ENCODE measurements at regions not wholly inside any gene's neighbourhood (a gene's known extent, or its start where the extent isn't known, plus 50 kb on each side); places are given as distances from the start of the nearest gene placed in this dataset.
"Not testable (repeated sequence)": the region's sequence is repeated elsewhere in the genome, so short reads cannot be mapped to it uniquely, and the experiment has no call there.

DNA sequence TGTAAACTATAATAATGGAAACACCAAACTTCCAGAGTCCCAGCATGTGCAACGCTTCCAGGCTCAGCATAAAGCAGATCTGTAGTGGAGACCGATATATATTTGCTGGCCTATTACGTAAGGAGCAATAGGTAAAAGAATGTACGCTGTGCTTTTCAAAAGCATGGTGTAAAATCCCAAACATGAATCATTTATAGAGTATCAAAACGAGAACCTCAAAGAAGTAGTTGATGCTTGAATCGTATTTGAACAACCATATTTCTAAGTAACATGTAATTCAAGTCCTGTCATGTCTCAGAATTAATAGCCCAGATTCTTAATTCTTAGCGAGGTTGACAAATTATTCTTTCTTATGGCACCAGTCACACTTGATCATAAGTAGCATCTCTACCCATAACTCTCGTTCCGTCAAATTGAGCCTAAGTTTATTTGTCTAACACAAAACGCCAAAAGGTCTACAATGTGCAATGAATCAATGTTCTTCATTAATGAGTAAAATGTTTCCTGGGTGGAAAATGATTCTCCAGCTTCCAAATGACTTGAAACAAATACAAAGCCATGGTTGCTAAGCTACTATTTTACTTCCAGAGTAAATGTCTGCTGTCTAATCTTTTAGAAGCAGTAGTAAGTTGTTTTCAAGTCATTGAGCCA, 811.5 kb upstream of the FRG1 start:
- Histone ChIP-seq H3K4me3 (no peak overlapping the region), H3K9me3 (no peaks in the 10 kb centered on the region), H3K27ac (no peak overlapping the region), H3K4me1 (no peaks in the 10 kb centered on the region), H3K27me3 (no peaks in the 10 kb centered on the region), H3K36me3 (no peaks in the 10 kb centered on the region)
- TF ChIP-seq POLR2A (IDR thresholded peaks at IDR 0.05) = no peak
- TF ChIP-seq, protein P1, sequence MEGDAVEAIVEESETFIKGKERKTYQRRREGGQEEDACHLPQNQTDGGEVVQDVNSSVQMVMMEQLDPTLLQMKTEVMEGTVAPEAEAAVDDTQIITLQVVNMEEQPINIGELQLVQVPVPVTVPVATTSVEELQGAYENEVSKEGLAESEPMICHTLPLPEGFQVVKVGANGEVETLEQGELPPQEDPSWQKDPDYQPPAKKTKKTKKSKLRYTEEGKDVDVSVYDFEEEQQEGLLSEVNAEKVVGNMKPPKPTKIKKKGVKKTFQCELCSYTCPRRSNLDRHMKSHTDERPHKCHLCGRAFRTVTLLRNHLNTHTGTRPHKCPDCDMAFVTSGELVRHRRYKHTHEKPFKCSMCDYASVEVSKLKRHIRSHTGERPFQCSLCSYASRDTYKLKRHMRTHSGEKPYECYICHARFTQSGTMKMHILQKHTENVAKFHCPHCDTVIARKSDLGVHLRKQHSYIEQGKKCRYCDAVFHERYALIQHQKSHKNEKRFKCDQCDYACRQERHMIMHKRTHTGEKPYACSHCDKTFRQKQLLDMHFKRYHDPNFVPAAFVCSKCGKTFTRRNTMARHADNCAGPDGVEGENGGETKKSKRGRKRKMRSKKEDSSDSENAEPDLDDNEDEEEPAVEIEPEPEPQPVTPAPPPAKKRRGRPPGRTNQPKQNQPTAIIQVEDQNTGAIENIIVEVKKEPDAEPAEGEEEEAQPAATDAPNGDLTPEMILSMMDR (IDR thresholded peaks at IDR 0.05) = no peak
- no peak for DNase-seq
- intact Hi-C loops (cut with DNase I; ENCODE audit: low total_unique reads) = no loop called here

DNA sequence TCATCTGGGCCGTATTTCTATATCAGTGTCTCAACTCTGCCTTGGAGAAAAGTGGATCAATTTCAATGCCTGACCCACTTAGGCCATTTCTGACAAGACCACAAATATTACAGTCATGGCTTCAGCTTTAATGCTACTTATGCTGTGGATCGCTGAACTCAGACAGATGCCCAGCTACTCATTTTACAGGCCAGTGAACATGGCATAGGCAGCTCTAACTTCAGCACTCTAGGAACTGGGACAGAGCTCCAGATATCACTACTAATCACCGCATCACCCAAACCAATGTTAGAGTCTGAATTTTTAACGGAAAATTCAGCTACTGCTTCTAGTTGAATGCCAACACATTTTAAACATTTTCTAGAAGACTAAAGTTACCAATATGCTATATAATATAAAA, 809.6 kb upstream of the FRG1 start:
- no peaks in the 10 kb centered on the region for H3K27me3 ChIP-seq
- H3K36me3 ChIP-seq = no peaks in the 10 kb centered on the region
- no peaks in the 10 kb centered on the region for H3K9me3 ChIP-seq
- DNase-seq = no peak
- no peaks in the 10 kb centered on the region for H3K4me1 ChIP-seq
- intact Hi-C loops (cut with DNase I; ENCODE audit: low total_unique reads) = no loop called here
- TF ChIP-seq, protein P1 (IDR thresholded peaks at IDR 0.05) = no peak
- TF ChIP-seq POLR2A (IDR thresholded peaks at IDR 0.05) = no peak
- no peak overlapping the region for H3K4me3 ChIP-seq
- no peak overlapping the region for H3K27ac ChIP-seq

DNA sequence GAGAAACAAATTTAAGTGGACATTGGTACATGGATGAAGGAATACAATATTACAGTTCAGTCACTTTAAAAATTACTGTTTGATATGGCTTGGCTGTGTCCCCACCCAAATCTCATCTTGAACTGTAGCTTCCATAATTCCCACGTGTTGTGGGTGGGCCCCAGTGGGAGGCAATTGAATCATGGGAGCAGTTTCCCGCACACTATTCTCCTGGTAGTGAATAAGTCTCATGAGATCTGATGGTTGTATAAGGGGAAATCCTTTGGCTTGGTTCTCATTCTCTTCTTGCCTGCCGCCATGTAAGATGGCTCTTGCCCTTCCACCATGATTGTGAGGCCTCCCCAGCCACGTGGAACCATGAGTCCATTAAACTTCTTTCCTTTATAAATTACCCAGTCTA, 804.2 kb upstream of the FRG1 start:
- no peak for TF ChIP-seq POLR2A (IDR thresholded peaks at IDR 0.05)
- H3K36me3 ChIP-seq = no peaks in the 10 kb centered on the region
- no peak overlapping the region for H3K27ac ChIP-seq
- intact Hi-C loops (cut with DNase I; ENCODE audit: low total_unique reads) = no loop called here
- no peaks in the 10 kb centered on the region for H3K9me3 ChIP-seq
- no peaks in the 10 kb centered on the region for H3K27me3 ChIP-seq
- H3K4me3 ChIP-seq = no peak overlapping the region
- H3K4me1 ChIP-seq = no peaks in the 10 kb centered on the region
- DNase-seq = no peak

DNA sequence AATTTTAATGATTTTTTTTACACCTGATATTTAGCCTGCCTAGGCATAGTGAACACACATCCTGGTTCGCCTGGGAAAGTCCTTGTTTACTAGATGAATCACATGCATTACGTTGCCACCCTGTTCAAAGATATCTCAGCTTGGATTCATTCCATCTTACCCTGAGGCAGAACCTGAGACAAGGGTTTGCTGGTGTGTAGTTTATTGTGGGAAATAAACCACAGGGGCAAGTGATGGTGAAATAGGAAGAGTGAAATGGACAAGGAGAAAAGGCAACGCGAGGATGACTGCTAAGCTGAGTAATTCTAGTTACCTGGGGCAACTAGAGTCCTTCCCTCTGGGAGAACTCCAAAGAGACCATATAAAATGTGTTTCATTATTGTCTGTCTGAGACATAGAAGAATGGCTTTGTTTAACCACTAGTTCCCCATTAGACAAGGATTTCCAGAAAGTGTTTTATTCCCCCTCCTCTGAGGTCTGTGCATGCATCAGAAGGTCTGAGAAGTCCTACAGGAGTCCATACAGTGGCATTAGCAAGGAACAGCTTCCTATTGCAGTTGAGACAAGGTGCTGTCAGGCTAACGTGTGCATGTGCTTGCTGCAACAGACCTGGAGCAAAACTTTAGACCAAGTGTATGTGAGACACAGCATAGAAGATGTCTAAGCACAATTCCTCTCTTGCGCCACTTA, 797.3 kb upstream of the FRG1 start:
- TF ChIP-seq POLR2A (IDR thresholded peaks at IDR 0.05) = no peak
- TF ChIP-seq, protein P1 (IDR thresholded peaks at IDR 0.05) = no peak
- Histone ChIP-seq H3K4me1 (no peaks in the 10 kb centered on the region), H3K27ac (no peak overlapping the region), H3K27me3 (no peaks in the 10 kb centered on the region), H3K36me3 (no peaks in the 10 kb centered on the region), H3K4me3 (no peak overlapping the region), H3K9me3 (no peaks in the 10 kb centered on the region)
- DNase-seq = no peak
- intact Hi-C loops (cut with DNase I; ENCODE audit: low total_unique reads) = no loop called here

DNA sequence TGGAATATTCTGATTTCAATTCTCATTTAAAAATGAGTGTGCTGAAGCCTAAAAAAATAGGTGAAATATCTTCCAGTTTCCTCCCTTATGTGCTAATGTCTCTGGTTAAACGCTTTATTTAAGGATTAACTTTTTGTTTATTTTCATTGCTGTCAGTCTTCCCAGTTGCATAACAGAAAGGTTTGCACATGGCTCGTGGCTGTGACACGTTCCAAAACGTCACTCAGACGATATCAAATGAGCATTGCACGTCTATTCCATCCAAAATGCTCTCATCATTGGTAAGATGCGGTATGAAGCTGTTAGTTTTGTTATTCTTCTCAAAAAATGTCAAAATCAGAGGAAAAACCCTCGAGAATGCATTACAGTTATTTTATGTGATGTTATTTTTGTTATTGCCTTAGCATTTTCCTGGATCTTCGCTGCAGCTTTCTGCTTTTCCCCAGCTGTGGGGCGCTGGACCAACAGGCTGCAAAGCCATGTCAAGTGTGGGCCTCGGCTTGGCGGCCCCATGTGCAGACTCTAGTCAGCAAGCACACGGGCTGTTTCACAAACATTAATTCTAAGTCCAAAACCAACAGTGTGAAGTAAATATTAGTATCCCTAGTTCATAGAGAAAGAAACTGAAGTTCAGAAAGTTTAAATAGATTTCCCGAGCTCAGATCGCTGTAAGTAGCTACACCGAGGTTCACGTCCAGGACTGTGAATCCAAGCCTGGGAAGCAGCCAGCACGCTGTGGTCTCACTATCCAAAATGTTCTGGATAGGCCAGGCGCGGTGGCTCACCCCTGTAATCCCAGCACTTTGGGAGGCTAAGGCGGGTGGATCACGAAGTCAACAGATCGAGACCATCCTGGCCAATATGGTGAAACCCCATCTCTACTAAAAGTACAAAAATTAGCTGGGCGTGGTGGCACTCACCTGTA, 793.4 kb upstream of the FRG1 start:
- no peaks in the 10 kb centered on the region for H3K27me3 ChIP-seq
- DNase-seq = no peak
- H3K27ac ChIP-seq = no peak overlapping the region
- no peaks in the 10 kb centered on the region for H3K36me3 ChIP-seq
- H3K4me3 ChIP-seq = no peak overlapping the region
- H3K9me3 ChIP-seq = no peaks in the 10 kb centered on the region
- no peaks in the 10 kb centered on the region for H3K4me1 ChIP-seq
- intact Hi-C loops (cut with DNase I; ENCODE audit: low total_unique reads) = no loop called here
- no peak for TF ChIP-seq POLR2A (IDR thresholded peaks at IDR 0.05)
- TF ChIP-seq, protein P1 (IDR thresholded peaks at IDR 0.05) = no peak

DNA sequence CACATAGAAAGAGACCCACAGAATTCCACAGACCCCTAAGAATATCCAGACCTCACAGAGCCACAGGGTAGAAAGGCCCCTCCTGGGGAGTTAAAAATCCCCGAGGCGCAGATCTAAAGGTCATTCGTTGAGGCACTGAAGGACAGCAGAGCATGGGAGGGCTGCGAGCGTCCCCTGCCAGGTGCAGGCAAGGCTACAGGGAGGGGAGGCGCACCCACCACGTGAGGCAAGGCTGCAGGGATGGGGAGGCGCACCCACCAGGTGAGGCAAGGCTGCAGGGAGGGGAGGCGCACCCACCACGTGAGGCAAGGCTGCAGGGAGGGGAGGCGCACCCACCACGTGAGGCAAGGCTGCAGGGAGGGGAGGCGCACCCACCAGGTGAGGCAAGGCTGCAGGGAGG, 785.6 kb upstream of the FRG1 start:
- intact Hi-C loops (cut with DNase I; ENCODE audit: low total_unique reads); H3K9me3 ChIP-seq; DNase-seq; H3K4me3 ChIP-seq; H3K36me3 ChIP-seq; H3K27ac ChIP-seq; H3K4me1 ChIP-seq; H3K27me3 ChIP-seq: not testable (repeated sequence)
